ENCODE measurements at regions not wholly inside any gene's neighbourhood (a gene's known extent, or its start where the extent isn't known, plus 50 kb on each side); places are given as distances from the start of the nearest gene placed in this dataset.

- Mint-ChIP-seq H3K4me1 (ENCODE audit: low read depth in 2 of 2) (no peaks in the 10 kb centered on the region), H3K27me3 (no peaks in the 10 kb centered on the region), H3K4me3 (no peak overlapping the region), H3K36me3 (peaks cover 4% of the 10 kb centered on the region), H3K27ac (no peak overlapping the region), H3K9me3 (no peaks in the 10 kb centered on the region)
- ATAC-seq (no peak), DNase-seq (ENCODE audit: low spot score) (no peak)
These were observed 269.8 kb upstream of the ZNF462 start for GRCh38 chr9:106593201-106593600.

GRCh38 chr9:106596984-106597383, 266.0 kb upstream of the ZNF462 start:
- ATAC-seq (no peak), DNase-seq (ENCODE audit: low spot score) (no peak)
- Mint-ChIP-seq H3K36me3 (peaks cover 5% of the 10 kb centered on the region), H3K27me3 (no peaks in the 10 kb centered on the region), H3K4me1 (ENCODE audit: low read depth in 2 of 2) (no peaks in the 10 kb centered on the region), H3K4me3 (no peak overlapping the region), H3K27ac (no peak overlapping the region), H3K9me3 (peaks cover 4% of the 10 kb centered on the region)

DNA sequence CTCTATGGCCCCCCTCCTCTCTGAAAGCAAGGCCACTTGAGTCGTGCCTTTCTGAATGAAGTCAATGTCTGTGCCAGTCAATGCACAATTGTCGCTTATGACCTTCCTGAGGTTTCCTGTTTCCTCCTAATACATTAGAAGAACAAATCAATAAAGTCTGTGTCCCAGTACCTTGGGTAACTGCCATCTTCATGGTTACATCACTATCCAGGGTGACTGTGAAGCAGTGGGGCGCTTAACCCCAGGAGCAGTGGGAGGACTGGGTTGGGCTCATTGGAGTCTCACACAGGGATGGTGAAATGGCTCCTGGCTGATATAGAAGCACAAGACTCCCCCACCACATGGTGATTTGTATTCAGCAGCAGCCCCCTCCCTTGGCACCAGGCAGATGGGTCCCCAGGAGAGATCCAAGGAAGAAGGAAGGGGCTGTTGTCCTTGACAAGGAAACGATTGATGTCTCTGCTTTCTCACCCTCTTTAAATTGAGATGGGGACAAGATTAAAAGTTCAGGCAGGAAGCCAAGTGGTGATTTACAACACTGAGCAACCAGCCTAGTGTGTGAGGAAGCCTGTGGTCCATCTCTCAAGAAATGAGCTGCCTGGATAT, 261.9 kb upstream of the ZNF462 start:
- no peaks in the 10 kb centered on the region for H3K27me3 Mint-ChIP-seq
- ATAC-seq: no peak
- H3K36me3 Mint-ChIP-seq: peaks cover 15% of the 10 kb centered on the region
- no peak for DNase-seq (ENCODE audit: low spot score)
- peaks cover 11% of the 10 kb centered on the region for H3K9me3 Mint-ChIP-seq
- H3K4me3 Mint-ChIP-seq: no peak overlapping the region
- no peaks in the 10 kb centered on the region for H3K4me1 Mint-ChIP-seq (ENCODE audit: low read depth in 2 of 2)
- H3K27ac Mint-ChIP-seq: no peak overlapping the region

DNA sequence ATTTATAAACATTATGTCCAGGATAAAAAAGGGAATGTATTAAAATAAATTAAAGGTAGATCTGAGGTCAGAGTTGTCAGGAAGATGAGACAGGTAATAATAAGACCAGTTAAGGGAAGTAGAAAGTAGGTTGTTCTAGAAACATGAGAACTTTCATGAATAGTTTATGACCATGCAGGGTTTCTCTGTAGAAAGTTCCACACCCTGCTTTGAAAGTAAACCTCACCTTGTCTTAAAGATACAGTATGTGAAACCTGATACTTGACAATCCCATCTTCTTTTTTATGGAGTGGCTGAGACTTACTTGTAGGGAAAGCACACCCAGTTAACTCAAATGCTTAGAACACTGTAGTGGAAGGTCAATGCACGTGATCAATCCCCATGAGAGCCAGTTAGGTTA, 260.6 kb upstream of the ZNF462 start:
- no peak overlapping the region for H3K27ac Mint-ChIP-seq
- H3K4me3 Mint-ChIP-seq: no peak overlapping the region
- H3K4me1 Mint-ChIP-seq (ENCODE audit: low read depth in 2 of 2): no peaks in the 10 kb centered on the region
- H3K27me3 Mint-ChIP-seq: no peaks in the 10 kb centered on the region
- no peak for ATAC-seq
- peaks cover 19% of the 10 kb centered on the region for H3K36me3 Mint-ChIP-seq
- DNase-seq (ENCODE audit: low spot score): no peak
- H3K9me3 Mint-ChIP-seq: peaks cover 16% of the 10 kb centered on the region

GRCh38 chr9:106613250-106613737, 249.7 kb upstream of the ZNF462 start:
- Mint-ChIP-seq H3K36me3 (no peaks in the 10 kb centered on the region), H3K4me3 (no peak overlapping the region), H3K27ac (no peak overlapping the region), H3K9me3 (peaks cover 9% of the 10 kb centered on the region), H3K27me3 (no peaks in the 10 kb centered on the region), H3K4me1 (ENCODE audit: low read depth in 2 of 2) (no peaks in the 10 kb centered on the region)
- no peak for DNase-seq (ENCODE audit: low spot score)
- ATAC-seq: no peak

- peaks cover 9% of the 10 kb centered on the region for H3K9me3 Mint-ChIP-seq
- no peaks in the 10 kb centered on the region for H3K36me3 Mint-ChIP-seq
- no peaks in the 10 kb centered on the region for H3K4me1 Mint-ChIP-seq (ENCODE audit: low read depth in 2 of 2)
- no peak overlapping the region for H3K4me3 Mint-ChIP-seq
- DNase-seq (ENCODE audit: low spot score): no peak
- ATAC-seq: no peak
- no peak overlapping the region for H3K27ac Mint-ChIP-seq
- no peaks in the 10 kb centered on the region for H3K27me3 Mint-ChIP-seq
These were observed 247.7 kb upstream of the ZNF462 start for GRCh38 chr9:106615118-106615889.

DNA sequence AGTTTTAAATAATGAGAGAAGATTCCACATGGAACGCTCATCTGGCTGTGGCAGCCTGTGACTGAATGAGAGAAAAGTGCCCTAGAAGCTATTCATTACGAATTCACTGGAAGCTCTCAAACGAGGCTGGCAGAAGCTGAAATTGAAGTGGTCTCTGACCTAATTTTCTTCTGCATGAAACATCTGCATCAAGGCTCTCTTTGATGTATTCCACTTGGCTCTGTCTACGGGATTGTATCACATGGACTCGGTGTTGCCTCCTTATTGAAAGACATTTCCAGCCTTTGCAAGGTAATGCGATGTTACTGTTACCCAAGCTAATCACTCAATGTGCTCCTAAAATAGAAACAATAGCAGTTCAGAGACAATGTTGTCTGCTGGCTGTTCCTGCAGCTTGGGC, 246.9 kb upstream of the ZNF462 start:
- peaks cover 8% of the 10 kb centered on the region for H3K9me3 Mint-ChIP-seq
- no peak overlapping the region for H3K4me3 Mint-ChIP-seq
- H3K27me3 Mint-ChIP-seq: no peaks in the 10 kb centered on the region
- DNase-seq (ENCODE audit: low spot score) (no peak), ATAC-seq (no peak)
- H3K27ac Mint-ChIP-seq: no peak overlapping the region
- H3K4me1 Mint-ChIP-seq (ENCODE audit: low read depth in 2 of 2): no peaks in the 10 kb centered on the region
- H3K36me3 Mint-ChIP-seq: no peaks in the 10 kb centered on the region

DNA sequence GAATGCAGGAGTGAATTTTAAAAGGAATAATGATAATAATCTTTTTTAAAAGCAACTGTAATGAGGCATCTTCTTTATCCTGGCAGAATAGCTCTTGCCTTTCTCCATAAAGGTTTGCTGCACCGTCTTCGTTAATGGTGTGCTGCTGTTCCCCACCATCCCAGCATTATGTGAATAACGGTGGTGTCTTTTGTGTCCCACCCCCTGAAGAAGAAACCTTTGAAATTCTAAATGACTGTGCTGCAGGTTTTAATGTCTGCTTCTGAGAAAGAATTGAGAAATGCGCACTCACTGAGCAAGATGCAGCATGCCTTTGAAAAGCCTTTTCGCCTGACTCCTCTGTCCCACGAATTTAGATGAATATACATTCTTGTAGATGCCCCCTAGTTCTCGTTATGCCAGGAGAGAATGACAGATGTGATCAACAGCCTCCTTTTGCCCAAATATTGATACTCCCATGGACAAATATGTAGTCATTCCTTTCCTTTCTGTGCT, 246.1 kb upstream of the ZNF462 start:
- ATAC-seq: no peak
- Mint-ChIP-seq H3K27ac (no peak overlapping the region), H3K4me3 (no peak overlapping the region), H3K36me3 (no peaks in the 10 kb centered on the region), H3K9me3 (peaks cover 5% of the 10 kb centered on the region), H3K27me3 (no peaks in the 10 kb centered on the region), H3K4me1 (ENCODE audit: low read depth in 2 of 2) (peaks cover 0 to 2% of the 10 kb centered on the region in 2 donors)
- no peak for DNase-seq (ENCODE audit: low spot score)

GRCh38 chr9:106619211-106619610, 243.8 kb upstream of the ZNF462 start:
- no peaks in the 10 kb centered on the region for H3K36me3 Mint-ChIP-seq
- peaks cover 0 to 2% of the 10 kb centered on the region in 2 donors for H3K4me1 Mint-ChIP-seq (ENCODE audit: low read depth in 2 of 2)
- DNase-seq (ENCODE audit: low spot score) (no peak), ATAC-seq (no peak)
- H3K9me3 Mint-ChIP-seq: peaks cover 5% of the 10 kb centered on the region
- no peak overlapping the region for H3K4me3 Mint-ChIP-seq
- H3K27ac Mint-ChIP-seq: no peak overlapping the region
- no peaks in the 10 kb centered on the region for H3K27me3 Mint-ChIP-seq

GRCh38 chr9:106620081-106620480, 242.9 kb upstream of the ZNF462 start:
- H3K27ac Mint-ChIP-seq: no peak overlapping the region
- peaks cover 0 to 2% of the 10 kb centered on the region in 2 donors for H3K4me1 Mint-ChIP-seq (ENCODE audit: low read depth in 2 of 2)
- H3K36me3 Mint-ChIP-seq: no peaks in the 10 kb centered on the region
- no peak overlapping the region for H3K4me3 Mint-ChIP-seq
- no peak for DNase-seq (ENCODE audit: low spot score)
- no peaks in the 10 kb centered on the region for H3K27me3 Mint-ChIP-seq
- ATAC-seq: no peak
- H3K9me3 Mint-ChIP-seq: peaks cover 5% of the 10 kb centered on the region

DNA sequence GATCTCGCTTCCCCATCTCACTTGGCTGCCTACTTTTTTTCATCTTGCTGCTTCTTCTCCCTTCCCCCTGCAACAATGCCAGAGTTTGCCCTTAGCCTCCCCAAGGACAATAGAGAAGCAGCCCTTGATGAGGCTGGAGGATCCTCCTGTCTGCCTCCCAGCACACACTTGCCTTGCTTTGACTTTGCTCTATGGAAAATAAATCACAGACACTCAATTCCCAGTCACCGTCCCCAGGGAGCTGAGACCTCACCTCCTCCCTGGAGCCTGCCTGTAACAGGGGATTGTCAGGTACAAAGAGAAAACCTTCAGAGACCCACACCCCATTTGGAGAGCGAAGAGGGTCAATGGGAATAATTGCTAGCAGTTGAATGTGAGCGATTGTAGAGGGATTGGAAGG, 242.1 kb upstream of the ZNF462 start:
- DNase-seq (ENCODE audit: low spot score) (no peak), ATAC-seq (no peak)
- H3K4me3 Mint-ChIP-seq: no peak overlapping the region
- H3K27ac Mint-ChIP-seq: no peak overlapping the region
- H3K36me3 Mint-ChIP-seq: no peaks in the 10 kb centered on the region
- H3K27me3 Mint-ChIP-seq: no peaks in the 10 kb centered on the region
- peaks cover 2% of the 10 kb centered on the region for H3K9me3 Mint-ChIP-seq
- H3K4me1 Mint-ChIP-seq (ENCODE audit: low read depth in 2 of 2): peaks cover 0 to 2% of the 10 kb centered on the region in 2 donors

DNA sequence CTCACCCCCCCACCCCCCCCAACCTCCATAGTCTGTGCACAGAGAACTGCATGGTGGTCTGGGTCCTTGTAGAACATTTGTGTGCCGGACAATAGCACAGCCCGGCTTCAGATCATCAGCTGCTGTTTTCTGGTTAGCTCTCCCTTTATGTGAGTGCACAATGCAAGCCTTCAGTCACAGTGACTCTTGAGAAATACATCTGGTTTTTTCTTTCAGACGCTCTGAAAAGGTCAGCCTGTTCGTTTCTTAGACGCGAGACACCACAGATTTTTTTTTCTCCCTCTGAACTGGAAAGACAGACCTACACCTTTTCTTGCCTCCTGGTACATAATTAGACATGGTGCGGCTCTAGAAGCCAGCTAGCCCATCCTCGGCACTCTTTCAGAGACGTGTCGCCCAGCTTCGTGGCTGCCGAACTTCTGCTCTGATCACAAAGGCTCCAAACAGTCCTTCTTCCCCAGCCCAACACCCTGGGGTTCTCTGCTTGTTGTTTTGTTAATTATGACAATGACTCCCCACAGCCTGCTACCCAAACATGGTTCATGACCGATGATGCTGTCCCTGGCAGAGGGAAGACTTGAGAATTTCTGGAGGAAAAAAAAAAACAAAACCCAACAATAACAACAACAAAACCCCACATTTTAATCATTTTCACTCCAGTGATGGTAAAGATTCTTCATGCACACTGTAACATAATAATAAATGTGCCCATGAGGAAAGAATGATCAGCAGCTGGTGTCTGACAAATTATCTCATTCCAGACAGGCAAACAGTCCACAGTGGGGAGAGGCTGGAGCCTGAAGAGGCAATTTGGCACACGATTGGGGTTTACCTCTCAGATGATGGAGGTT, 241.4 kb upstream of the ZNF462 start:
- Mint-ChIP-seq H3K27me3 (no peaks in the 10 kb centered on the region), H3K4me3 (no peak overlapping the region), H3K36me3 (no peaks in the 10 kb centered on the region), H3K9me3 (peaks cover under 1% of the 10 kb centered on the region), H3K4me1 (ENCODE audit: low read depth in 2 of 2) (peaks cover 2 to 3% of the 10 kb centered on the region in 2 donors), H3K27ac (no peak overlapping the region)
- ATAC-seq (no peak), DNase-seq (ENCODE audit: low spot score) (no peak)

DNA sequence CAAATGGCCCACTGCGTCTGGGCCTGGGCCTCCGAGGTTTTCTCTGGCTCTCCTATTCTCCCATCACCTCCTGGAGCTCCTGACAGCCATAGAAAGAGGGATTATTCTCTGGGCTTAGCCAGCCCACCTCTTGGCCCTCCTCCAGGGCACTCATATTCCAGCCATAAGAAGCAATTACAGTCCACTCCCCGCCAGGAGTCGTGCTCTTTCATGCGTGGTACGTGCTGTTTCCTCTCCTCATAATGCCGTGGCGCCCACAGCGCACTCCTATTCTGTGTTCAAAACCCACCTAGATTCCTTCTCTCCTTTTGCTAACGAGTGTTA, 240.8 kb upstream of the ZNF462 start:
- DNase-seq (ENCODE audit: low spot score) (no peak), ATAC-seq (no peak)
- Mint-ChIP-seq H3K36me3 (no peaks in the 10 kb centered on the region), H3K4me3 (no peak overlapping the region), H3K4me1 (ENCODE audit: low read depth in 2 of 2) (peaks cover 2 to 5% of the 10 kb centered on the region in 2 donors), H3K27ac (no peak overlapping the region), H3K27me3 (no peaks in the 10 kb centered on the region), H3K9me3 (no peaks in the 10 kb centered on the region)

GRCh38 chr9:106623558-106623957, 239.4 kb upstream of the ZNF462 start:
- no peaks in the 10 kb centered on the region for H3K9me3 Mint-ChIP-seq
- no peak for ATAC-seq
- no peak overlapping the region for H3K27ac Mint-ChIP-seq
- peaks cover 2 to 5% of the 10 kb centered on the region in 2 donors for H3K4me1 Mint-ChIP-seq (ENCODE audit: low read depth in 2 of 2)
- H3K4me3 Mint-ChIP-seq: no peak overlapping the region
- no peaks in the 10 kb centered on the region for H3K36me3 Mint-ChIP-seq
- no peak for DNase-seq (ENCODE audit: low spot score)
- no peaks in the 10 kb centered on the region for H3K27me3 Mint-ChIP-seq

All from natural killer cell treated with Interleukin-12 subunit alpha and Interleukin-12 subunit beta and Interleukin-15 and Interleukin-18, amount 100 ng/mL, for 72 hours (primary cell).